ENCODE measurements at regions not wholly inside any gene's neighbourhood (a gene's known extent, or its start where the extent isn't known, plus 50 kb on each side); places are given as distances from the start of the nearest gene placed in this dataset.

DNA sequence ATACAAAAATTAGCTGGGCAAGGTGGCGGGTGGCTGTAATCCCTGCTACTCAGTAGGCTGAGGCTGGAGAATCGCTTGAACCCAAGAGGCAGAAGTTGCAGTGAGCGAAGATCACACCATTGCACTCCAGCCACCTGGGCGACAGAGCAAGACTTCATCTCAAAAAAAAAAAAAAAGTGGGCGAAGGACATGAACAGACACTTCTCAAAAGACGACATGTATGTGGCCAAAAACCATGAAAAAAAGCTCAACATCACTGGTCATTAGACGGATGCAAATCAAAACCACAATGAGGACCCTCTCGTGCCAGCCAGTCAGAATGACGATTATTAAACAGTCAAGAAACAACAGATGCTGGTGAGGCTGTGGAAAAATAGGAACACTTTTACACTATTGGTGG is 344.9 kb upstream of the JARID2 start:
- no peak for TF ChIP-seq GATA2 (IDR thresholded peaks at IDR 0.05; ENCODE audit: low read depth, low read length)
- no peak for TF ChIP-seq GATA3 (IDR thresholded peaks at IDR 0.05; ENCODE audit: low read depth, low read length)
